C4-2B (cell line): ENCODE measurements at regions not wholly inside any gene's neighbourhood (a gene's known extent, or its start where the extent isn't known, plus 50 kb on each side); places are given as distances from the start of the nearest gene placed in this dataset.
"Not testable (repeated sequence)": the region's sequence is repeated elsewhere in the genome, so short reads cannot be mapped to it uniquely, and the experiment has no call there.

Experiments
- H3K27ac ChIP-seq: fragments of 450-650 bp; 2 replicates; pipeline ENCODE4 v1.5.1; 2017
- CTCF ChIP-seq: fragments of 450-650 bp; conservative IDR thresholded peaks from 2 replicates; pipeline ENCODE4 v1.5.1; 2017; ENCODE audit warnings: mild to moderate bottlenecking
- ZFX ChIP-seq: fragments of 450-650 bp; IDR thresholded peaks from 2 replicates; pipeline ENCODE4 v1.6.1; 2017

- TF ChIP-seq ZFX (no peak), CTCF (no peak)
- no peak overlapping the region for H3K27ac ChIP-seq
Measured at GRCh38 chr20:22723659-22724058, 139.3 kb upstream of the FOXA2 start.

- no peak for TF ChIP-seq CTCF
- no peak for TF ChIP-seq ZFX
- no peak overlapping the region for H3K27ac ChIP-seq
Measured at GRCh38 chr20:22728146-22728745, 143.9 kb upstream of the FOXA2 start.

GRCh38 chr20:22729180-22729579, 144.8 kb upstream of the FOXA2 start:
- no peak for TF ChIP-seq CTCF
- no peak for TF ChIP-seq ZFX
- no peak overlapping the region for H3K27ac ChIP-seq

GRCh38 chr20:22729616-22730236, 145.4 kb upstream of the FOXA2 start:
- TF ChIP-seq CTCF (no peak), ZFX (no peak)
- no peak overlapping the region for H3K27ac ChIP-seq

- H3K27ac ChIP-seq: no peak overlapping the region
- TF ChIP-seq CTCF: peak; percentile 38
- TF ChIP-seq ZFX: no peak
Measured at GRCh38 chr20:22732751-22733150, 148.4 kb upstream of the FOXA2 start.

- not testable (repeated sequence) for H3K27ac ChIP-seq
Measured at GRCh38 chr20:22734946-22735647, 150.7 kb upstream of the FOXA2 start.

More at GRCh38 chr20:22734946-22735647, 150.7 kb upstream of the FOXA2 start:
- peak; percentile 84 for TF ChIP-seq CTCF
